HuH-7 (cell line): ENCODE measurements at regions not wholly inside any gene's neighbourhood (a gene's known extent, or its start where the extent isn't known, plus 50 kb on each side); places are given as distances from the start of the nearest gene placed in this dataset.
A peak's percentile ranks its signal among the peaks of the same experiment; 100 is the strongest.

ENCODE experiments used
- DNase-seq: peaks from one replicate; pipeline ENCODE4 v3.0.0; 2011; ENCODE audit warnings: low spot score

GRCh38 chr20:22466447-22467171 lies 117.8 kb downstream of the FOXA2 start:
- DNase-seq, result no peak

GRCh38 chr20:22465622-22466446 lies 118.5 kb downstream of the FOXA2 start:
- no peak for DNase-seq

GRCh38 chr20:22464312-22465003 lies 119.9 kb downstream of the FOXA2 start:
- DNase-seq, result no peak

GRCh38 chr20:22462975-22463914 lies 121.1 kb downstream of the FOXA2 start:
- DNase-seq, result no peak

GRCh38 chr20:22460803-22461202 lies 123.6 kb downstream of the FOXA2 start:
- DNase-seq, result no peak

GRCh38 chr20:22460231-22460630 lies 124.1 kb downstream of the FOXA2 start:
- DNase-seq, result no peak

- no peak for DNase-seq
These were observed 124.6 kb downstream of the FOXA2 start for GRCh38 chr20:22459754-22460153.

- DNase-seq, result no peak
These were observed 128.3 kb downstream of the FOXA2 start for GRCh38 chr20:22456109-22456508.

GRCh38 chr20:22455259-22455658 lies 129.1 kb downstream of the FOXA2 start:
- DNase-seq, result no peak

GRCh38 chr20:22453244-22454080 lies 130.9 kb downstream of the FOXA2 start:
- no peak for DNase-seq

GRCh38 chr20:22452442-22453011 lies 131.8 kb downstream of the FOXA2 start:
- DNase-seq, result no peak

GRCh38 chr20:22450537-22450936 lies 133.8 kb downstream of the FOXA2 start:
- no peak for DNase-seq

- DNase-seq, result no peak
These were observed 135.0 kb downstream of the FOXA2 start for GRCh38 chr20:22449188-22449973.

- no peak for DNase-seq
These were observed 137.0 kb downstream of the FOXA2 start for GRCh38 chr20:22447447-22447778.

- DNase-seq, result no peak
These were observed 137.5 kb downstream of the FOXA2 start for GRCh38 chr20:22446613-22447446.

- DNase-seq, result no peak
These were observed 142.1 kb downstream of the FOXA2 start for GRCh38 chr20:22442318-22442717.

GRCh38 chr20:22438926-22439325 lies 145.4 kb downstream of the FOXA2 start:
- DNase-seq, result peak; percentile 66

- DNase-seq, result no peak
These were observed 146.0 kb downstream of the FOXA2 start for GRCh38 chr20:22438346-22438745.

GRCh38 chr20:22437354-22437753 lies 147.0 kb downstream of the FOXA2 start:
- no peak for DNase-seq
